ENCODE measurements at regions not wholly inside any gene's neighbourhood (a gene's known extent, or its start where the extent isn't known, plus 50 kb on each side); places are given as distances from the start of the nearest gene placed in this dataset.

DNA sequence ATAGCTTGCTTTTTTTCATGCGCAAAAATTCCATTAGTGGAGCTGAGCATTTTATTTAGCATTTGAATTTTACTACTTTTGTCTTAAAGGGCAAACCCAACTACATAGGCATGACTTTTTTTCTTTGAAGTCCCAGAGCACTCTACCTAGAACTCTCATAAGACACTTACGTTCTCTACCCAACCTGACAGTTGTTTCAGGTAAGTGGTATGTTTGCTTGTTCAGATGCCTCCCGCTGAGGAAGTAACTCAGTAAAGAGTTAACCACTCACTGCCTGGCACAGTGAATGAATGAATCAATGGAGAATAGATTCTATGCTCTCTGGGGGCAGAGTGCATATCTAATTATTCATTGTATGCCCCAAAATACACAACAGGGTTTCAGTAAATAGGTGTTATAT, 212.3 kb upstream of the PRDM1 start:
- intact Hi-C loops (cut with micrococcal nuclease): no loop called here

DNA sequence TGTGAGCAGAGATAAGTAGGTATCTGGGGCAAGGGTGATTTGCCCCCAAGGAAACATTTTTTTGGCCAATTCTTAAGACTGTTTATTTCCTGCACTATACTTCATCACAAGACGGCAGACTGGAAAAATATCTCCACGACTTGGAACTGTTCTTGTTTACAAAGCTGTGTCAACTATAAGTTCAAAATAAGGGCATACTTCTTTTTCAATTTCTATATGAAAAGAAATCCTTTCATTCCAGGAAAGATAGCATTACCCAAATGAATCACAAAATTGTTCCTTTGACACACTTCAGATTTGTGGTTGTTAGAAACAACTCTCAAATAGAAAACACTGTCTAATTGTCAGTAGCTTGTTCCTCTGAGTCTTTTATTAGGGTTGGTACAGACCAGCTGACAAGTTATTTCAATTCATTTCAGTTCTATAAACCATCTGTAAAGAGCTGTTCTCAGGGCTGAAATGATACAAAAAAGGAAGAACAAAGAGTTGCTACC, 212.9 kb upstream of the PRDM1 start:
- no peaks in the 10 kb centered on the region for H3K9me3 ChIP-seq (ENCODE audit: control insufficient read depth, insufficient read depth, low read length)
- no peak overlapping the region for H3K4me3 Mint-ChIP-seq
- no peak for DNase-seq
- no peaks in the 10 kb centered on the region for H3K36me3 ChIP-seq (ENCODE audit: control insufficient read depth, insufficient read depth, low read length)
- intact Hi-C loops (cut with micrococcal nuclease): no loop called here
- ATAC-seq: no peak
- no peaks in the 10 kb centered on the region for H3K36me3 Mint-ChIP-seq
- peaks cover 28 to 33% of the 10 kb centered on the region in 2 donors for H3K27me3 Mint-ChIP-seq (ENCODE audit: low read depth in 2 of 2)
- no peaks in the 10 kb centered on the region for H3K27me3 ChIP-seq (ENCODE audit: control insufficient read depth, insufficient read depth, low read length)
- TF ChIP-seq, protein P1, sequence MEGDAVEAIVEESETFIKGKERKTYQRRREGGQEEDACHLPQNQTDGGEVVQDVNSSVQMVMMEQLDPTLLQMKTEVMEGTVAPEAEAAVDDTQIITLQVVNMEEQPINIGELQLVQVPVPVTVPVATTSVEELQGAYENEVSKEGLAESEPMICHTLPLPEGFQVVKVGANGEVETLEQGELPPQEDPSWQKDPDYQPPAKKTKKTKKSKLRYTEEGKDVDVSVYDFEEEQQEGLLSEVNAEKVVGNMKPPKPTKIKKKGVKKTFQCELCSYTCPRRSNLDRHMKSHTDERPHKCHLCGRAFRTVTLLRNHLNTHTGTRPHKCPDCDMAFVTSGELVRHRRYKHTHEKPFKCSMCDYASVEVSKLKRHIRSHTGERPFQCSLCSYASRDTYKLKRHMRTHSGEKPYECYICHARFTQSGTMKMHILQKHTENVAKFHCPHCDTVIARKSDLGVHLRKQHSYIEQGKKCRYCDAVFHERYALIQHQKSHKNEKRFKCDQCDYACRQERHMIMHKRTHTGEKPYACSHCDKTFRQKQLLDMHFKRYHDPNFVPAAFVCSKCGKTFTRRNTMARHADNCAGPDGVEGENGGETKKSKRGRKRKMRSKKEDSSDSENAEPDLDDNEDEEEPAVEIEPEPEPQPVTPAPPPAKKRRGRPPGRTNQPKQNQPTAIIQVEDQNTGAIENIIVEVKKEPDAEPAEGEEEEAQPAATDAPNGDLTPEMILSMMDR (IDR thresholded peaks at IDR 0.05): no peak
- 55% methylated on average over 2 of the region's 2 CpGs for WGBS (ENCODE audit: insufficient coverage)
- H3K27ac ChIP-seq (ENCODE audit: low read length): no peak overlapping the region
- no peak overlapping the region for H3K27ac Mint-ChIP-seq
- no peaks in the 10 kb centered on the region for H3K4me1 ChIP-seq (ENCODE audit: control insufficient read depth, insufficient read depth, low read length)
- H3K9me3 Mint-ChIP-seq: no peaks in the 10 kb centered on the region
- H3K4me1 Mint-ChIP-seq: no peaks in the 10 kb centered on the region
- no peak overlapping the region for H3K4me3 ChIP-seq (ENCODE audit: low read length)

More for the DNA sequence above, 212.3 kb upstream of the PRDM1 start:
- DNase-seq (no peak), ATAC-seq (no peak)
- Histone ChIP-seq H3K36me3 (ENCODE audit: control insufficient read depth, insufficient read depth, low read length) (no peaks in the 10 kb centered on the region), H3K27ac (ENCODE audit: low read length) (no peak overlapping the region), H3K4me3 (ENCODE audit: low read length) (no peak overlapping the region), H3K27me3 (ENCODE audit: control insufficient read depth, insufficient read depth, low read length) (no peaks in the 10 kb centered on the region), H3K4me1 (ENCODE audit: control insufficient read depth, insufficient read depth, low read length) (no peaks in the 10 kb centered on the region), H3K9me3 (ENCODE audit: control insufficient read depth, insufficient read depth, low read length) (no peaks in the 10 kb centered on the region)
- H3K4me3 Mint-ChIP-seq: no peak overlapping the region
- H3K27ac Mint-ChIP-seq: no peak overlapping the region
- WGBS (ENCODE audit: insufficient coverage): 86% methylated on average over 1 of the region's 3 CpGs
- no peaks in the 10 kb centered on the region for H3K4me1 Mint-ChIP-seq
- no peaks in the 10 kb centered on the region for H3K9me3 Mint-ChIP-seq
- H3K36me3 Mint-ChIP-seq: no peaks in the 10 kb centered on the region
- H3K27me3 Mint-ChIP-seq (ENCODE audit: low read depth in 2 of 2): peaks cover 33 to 38% of the 10 kb centered on the region in 2 donors
- TF ChIP-seq, protein P1 (IDR thresholded peaks at IDR 0.05): no peak

DNA sequence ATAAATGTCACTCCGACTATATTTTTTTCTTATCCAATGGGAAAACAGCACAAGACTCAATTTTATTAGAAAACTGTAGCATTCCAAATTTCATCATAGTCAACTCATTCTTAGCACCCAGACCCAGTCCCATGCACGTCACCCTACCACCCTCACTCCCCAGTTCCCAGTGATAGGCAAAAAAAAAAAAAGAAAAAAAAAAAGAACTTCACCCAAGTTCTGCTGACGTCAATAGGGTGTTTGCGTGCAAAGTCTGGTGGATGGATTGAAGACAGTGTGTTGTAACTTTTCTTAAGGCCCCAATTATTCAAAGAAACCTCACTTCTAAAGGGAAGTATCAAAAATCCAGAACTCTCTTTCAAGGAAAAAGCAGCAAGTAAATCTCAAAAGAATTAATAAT, 213.9 kb upstream of the PRDM1 start:
- no peak for DNase-seq

GRCh38 chr6:105871542-105871941, 214.6 kb upstream of the PRDM1 start:
- WGBS (ENCODE audit: insufficient coverage): 91% methylated on average over 5 of the region's 5 CpGs
- Mint-ChIP-seq H3K27ac (no peak overlapping the region), H3K4me1 (no peaks in the 10 kb centered on the region), H3K4me3 (no peak overlapping the region), H3K9me3 (no peaks in the 10 kb centered on the region), H3K36me3 (no peaks in the 10 kb centered on the region), H3K27me3 (ENCODE audit: low read depth in 2 of 2) (peaks cover 25 to 30% of the 10 kb centered on the region in 2 donors)
- Histone ChIP-seq H3K27ac (ENCODE audit: low read length) (no peak overlapping the region), H3K9me3 (ENCODE audit: control insufficient read depth, insufficient read depth, low read length) (no peaks in the 10 kb centered on the region), H3K36me3 (ENCODE audit: control insufficient read depth, insufficient read depth, low read length) (no peaks in the 10 kb centered on the region), H3K4me3 (ENCODE audit: low read length) (no peak overlapping the region), H3K27me3 (ENCODE audit: control insufficient read depth, insufficient read depth, low read length) (no peaks in the 10 kb centered on the region), H3K4me1 (ENCODE audit: control insufficient read depth, insufficient read depth, low read length) (no peaks in the 10 kb centered on the region)
- DNase-seq (no peak), ATAC-seq (no peak)
- intact Hi-C loops (cut with micrococcal nuclease): no loop called here
- TF ChIP-seq, protein P1 (IDR thresholded peaks at IDR 0.05): no peak

More for the DNA sequence above, 213.9 kb upstream of the PRDM1 start:
- WGBS (ENCODE audit: insufficient coverage): 52% methylated on average over 2 of the region's 4 CpGs
- no peaks in the 10 kb centered on the region for H3K9me3 ChIP-seq (ENCODE audit: control insufficient read depth, insufficient read depth, low read length)
- no peaks in the 10 kb centered on the region for H3K27me3 ChIP-seq (ENCODE audit: control insufficient read depth, insufficient read depth, low read length)
- H3K36me3 Mint-ChIP-seq: no peaks in the 10 kb centered on the region
- no peaks in the 10 kb centered on the region for H3K4me1 ChIP-seq (ENCODE audit: control insufficient read depth, insufficient read depth, low read length)
- H3K36me3 ChIP-seq (ENCODE audit: control insufficient read depth, insufficient read depth, low read length): no peaks in the 10 kb centered on the region
- no peak overlapping the region for H3K4me3 Mint-ChIP-seq
- H3K27ac ChIP-seq (ENCODE audit: low read length): no peak overlapping the region
- H3K27ac Mint-ChIP-seq: no peak overlapping the region
- no peak for ATAC-seq
- H3K4me3 ChIP-seq (ENCODE audit: low read length): no peak overlapping the region
- no peaks in the 10 kb centered on the region for H3K9me3 Mint-ChIP-seq
- TF ChIP-seq, protein P1 (IDR thresholded peaks at IDR 0.05): no peak
- no peaks in the 10 kb centered on the region for H3K4me1 Mint-ChIP-seq
- peaks cover 25 to 30% of the 10 kb centered on the region in 2 donors for H3K27me3 Mint-ChIP-seq (ENCODE audit: low read depth in 2 of 2)
- intact Hi-C loops (cut with micrococcal nuclease): no loop called here

Data from natural killer cell (primary cell).